Common myeloid progenitor, CD34-positive (primary cell): ENCODE measurements at regions not wholly inside any gene's neighbourhood (a gene's known extent, or its start where the extent isn't known, plus 50 kb on each side); places are given as distances from the start of the nearest gene placed in this dataset.

ENCODE experiments used
- CTCF ChIA-PET: fragments of 350-600 bp; sonication (Branson Sonifier 250); formaldehyde crosslinking; loops from one replicate; lab custom pipeline; 2021; ENCODE audit warnings: antibody characterized with exemption; lab: Charles Lee
- POLR2A ChIA-PET: fragments of 350-600 bp; sonication (Branson Sonifier 250); formaldehyde crosslinking; loops from one replicate; lab custom pipeline; 2021; ENCODE audit warnings: antibody characterized with exemption; lab: Charles Lee
- DNase-seq, 3 donors: peaks; one replicate each; pipeline versions ENCODE4 v3.0.0 to v3.0.0-alpha.2; 2013
- H3K27ac ChIP-seq, 2 experiments: 1 replicate in 1 of 2; 2 replicates in 1 of 2; pipeline ENCODE4 v1.7.0; 2013; ENCODE audit warnings: inconsistent platforms in 2 of 2, low read length in 2 of 2, mild to moderate bottlenecking in 2 of 2, low read depth in 1 of 2, moderate library complexity in 1 of 2; ENCODE audit not compliant: severe bottlenecking in 2 of 2, insufficient read depth in 1 of 2, poor library complexity in 1 of 2
- H3K27me3 ChIP-seq, 5 experiments: replicated peaks in 2 of 5; 1 replicate in 3 of 5; 2 replicates in 2 of 5; pipeline versions ENCODE4 v1.6.1 to v1.7.0; 2013; ENCODE audit warnings: low read length in 4 of 5, mild to moderate bottlenecking in 2 of 5, moderate library complexity in 2 of 5, inconsistent platforms in 1 of 5; ENCODE audit not compliant: insufficient read depth in 5 of 5, control insufficient read depth in 4 of 5
- H3K36me3 ChIP-seq, 4 experiments: 1 replicate in 2 of 4; 2 replicates in 2 of 4; pipeline versions ENCODE4 v1.6.1 to v1.7.0; 2013; ENCODE audit warnings: low read length in 3 of 4, control low read depth in 1 of 4, mild to moderate bottlenecking in 1 of 4; ENCODE audit not compliant: control insufficient read depth in 4 of 4, insufficient read depth in 4 of 4
- H3K4me1 ChIP-seq, 4 experiments: 1 replicate in 3 of 4; 2 replicates in 1 of 4; pipeline versions ENCODE4 v1.6.1 to v1.7.1; 2013; ENCODE audit warnings: low read length in 3 of 4, mild to moderate bottlenecking in 3 of 4, control low read depth in 1 of 4, inconsistent platforms in 1 of 4, moderate library complexity in 1 of 4; ENCODE audit not compliant: control insufficient read depth in 4 of 4, insufficient read depth in 4 of 4; ENCODE audit errors: control extremely low read depth in 1 of 4
- H3K4me3 ChIP-seq, 7 experiments: 1 replicate in 4 of 7; 2 replicates in 3 of 7; pipeline versions ENCODE4 v1.5.1 to v1.7.0; 2013; ENCODE audit warnings: mild to moderate bottlenecking in 7 of 7, low read length in 6 of 7, moderate library complexity in 6 of 7, inconsistent platforms in 2 of 7, low read depth in 2 of 7, control low read depth in 1 of 7; ENCODE audit not compliant: insufficient read depth in 4 of 7, control insufficient read depth in 1 of 7; ENCODE audit errors: extremely low read depth in 1 of 7
- H3K9me3 ChIP-seq, 5 experiments: 1 replicate in 4 of 5; 2 replicates in 1 of 5; pipeline versions ENCODE4 v1.6.1 to v1.7.1; 2013; ENCODE audit warnings: low read length in 4 of 5, mild to moderate bottlenecking in 2 of 5, inconsistent platforms in 1 of 5, low read depth in 1 of 5, moderate library complexity in 1 of 5; ENCODE audit not compliant: control insufficient read depth in 4 of 5, insufficient read depth in 2 of 5; ENCODE audit errors: control extremely low read depth in 1 of 5
- WGBS: methylation state at CpG from one replicate; pipeline ENCODE4 v1.1.5; 2013; ENCODE audit not compliant: insufficient coverage; 5-methylcytosine and 5-hydroxymethylcytosine counted together

GRCh38 chr5:86869268-86869667 is 251.5 kb downstream of the COX7C start:
- no peak overlapping the region for H3K4me3 ChIP-seq
- CTCF ChIA-PET, result interaction anchor here (1.3 kb wide), 1 partner anchor 11 kb away, joined by 4 read pairs; no protein-coding TSS in a partner anchor
- 83% methylated on average over 1 of the region's 2 CpGs for WGBS
- no peaks in the 10 kb centered on the region for H3K36me3 ChIP-seq
- H3K4me1 ChIP-seq, result no peaks in the 10 kb centered on the region
- H3K27me3 ChIP-seq, result peaks cover 0 to 3% (median 0%) of the 10 kb centered on the region in 5 experiments
- H3K9me3 ChIP-seq, result no peaks in the 10 kb centered on the region
- POLR2A ChIA-PET, result no interaction called here
- no peak overlapping the region for H3K27ac ChIP-seq
- no peak for DNase-seq

DNA sequence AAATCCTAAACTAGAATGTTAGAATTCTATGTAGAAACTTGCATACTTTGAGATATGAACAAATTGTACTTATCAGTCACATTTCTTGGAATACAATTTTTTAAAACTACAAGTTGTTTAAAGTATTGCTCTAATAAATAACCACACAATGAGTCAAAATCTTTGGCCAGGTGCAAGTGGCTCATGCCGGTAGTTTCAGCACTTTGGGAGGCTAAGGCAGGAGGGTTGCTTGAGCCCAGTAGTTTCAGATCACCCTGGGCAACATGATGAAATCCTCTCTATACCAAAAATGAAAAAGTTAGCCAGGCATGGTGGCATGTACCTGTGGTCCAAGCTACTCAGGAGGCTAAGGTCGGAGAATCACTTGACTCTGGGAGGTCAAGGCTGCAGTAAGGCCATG is 257.8 kb downstream of the COX7C start:
- no peak overlapping the region for H3K27ac ChIP-seq
- H3K27me3 ChIP-seq, result peaks cover 0 to 9% (median 0%) of the 10 kb centered on the region in 5 experiments
- POLR2A ChIA-PET, result no interaction called here
- H3K4me3 ChIP-seq, result no peak overlapping the region
- H3K4me1 ChIP-seq, result no peaks in the 10 kb centered on the region
- CTCF ChIA-PET, result no interaction called here
- H3K36me3 ChIP-seq, result no peaks in the 10 kb centered on the region
- no peak for DNase-seq
- no peaks in the 10 kb centered on the region for H3K9me3 ChIP-seq
- WGBS, result 100% methylated on average over 1 of the region's 2 CpGs

DNA sequence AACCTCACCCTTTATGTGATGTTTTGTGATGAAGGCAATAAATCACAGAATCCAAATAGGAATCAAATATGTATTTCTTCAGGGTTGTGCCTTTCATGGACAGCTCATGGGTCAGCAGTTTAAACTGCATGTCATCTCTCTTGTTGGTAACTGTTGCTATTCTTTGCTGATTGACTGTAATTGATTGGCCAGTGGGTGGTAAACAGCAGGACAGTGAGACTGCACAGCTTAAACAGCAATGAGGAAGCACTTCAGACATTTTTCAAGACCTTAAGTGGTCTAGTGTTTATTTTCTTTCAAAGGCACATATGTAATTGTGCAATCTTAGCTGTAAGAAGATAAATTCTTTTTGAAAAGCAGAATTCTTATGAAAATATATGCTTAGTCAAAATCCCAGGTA is 260.5 kb downstream of the COX7C start:
- POLR2A ChIA-PET, result no interaction called here
- Histone ChIP-seq H3K27ac (no peak overlapping the region), H3K36me3 (no peaks in the 10 kb centered on the region), H3K4me3 (no peak overlapping the region), H3K27me3 (peaks cover 0 to 9% (median 0%) of the 10 kb centered on the region in 5 experiments), H3K9me3 (no peaks in the 10 kb centered on the region), H3K4me1 (no peaks in the 10 kb centered on the region)
- DNase-seq, result no peak
- CTCF ChIA-PET, result interaction anchor here (0.8 kb wide), 1 partner anchor 10 kb away, joined by 3 read pairs; no protein-coding TSS in a partner anchor

DNA sequence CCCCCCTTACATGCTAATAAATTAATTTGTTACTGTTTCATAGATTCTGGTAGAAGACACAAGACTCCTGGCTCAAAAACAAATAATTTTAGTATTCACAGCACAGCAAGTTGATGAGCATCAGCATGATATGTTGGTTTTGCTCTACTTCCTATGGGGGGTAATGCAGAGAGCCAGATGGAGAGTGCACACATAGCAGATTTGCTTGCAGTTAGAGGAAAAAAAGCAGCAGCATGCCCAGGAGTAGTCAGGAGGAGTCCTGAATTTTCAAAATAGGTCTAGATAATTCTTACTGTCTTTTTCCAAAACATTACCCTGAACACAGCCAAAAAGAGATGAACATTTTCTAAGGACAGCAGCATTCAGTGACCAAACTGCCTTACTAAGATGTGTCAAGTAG is 261.3 kb downstream of the COX7C start:
- Histone ChIP-seq H3K27me3 (peaks cover 0 to 9% (median 0%) of the 10 kb centered on the region in 5 experiments), H3K36me3 (no peaks in the 10 kb centered on the region), H3K27ac (no peak overlapping the region), H3K4me1 (no peaks in the 10 kb centered on the region), H3K9me3 (no peaks in the 10 kb centered on the region), H3K4me3 (no peak overlapping the region)
- ChIA-PET CTCF (no interaction called here), POLR2A (no interaction called here)
- no peak for DNase-seq

DNA sequence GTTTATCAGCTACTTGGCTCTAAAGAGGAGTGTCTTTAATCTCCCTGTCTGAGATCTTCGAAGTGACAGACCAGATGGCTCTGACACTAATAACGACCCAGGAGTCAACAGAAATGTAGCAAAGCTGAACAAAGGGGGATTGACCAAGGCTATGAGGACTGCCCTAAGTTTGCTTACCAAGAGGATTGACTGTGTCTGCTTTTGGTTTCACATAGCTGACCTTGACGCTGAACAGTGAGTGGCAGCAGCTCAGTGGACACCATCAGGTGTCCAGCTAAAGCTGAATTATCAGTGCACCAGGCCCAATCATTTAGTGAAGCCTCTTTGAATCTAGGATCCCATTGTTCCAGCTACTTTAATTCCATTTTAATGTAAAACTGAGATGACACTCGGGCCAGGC is 262.6 kb downstream of the COX7C start:
- Histone ChIP-seq H3K27me3 (peaks cover 0 to 8% (median 2%) of the 10 kb centered on the region in 5 experiments), H3K27ac (no peak overlapping the region), H3K9me3 (no peaks in the 10 kb centered on the region), H3K36me3 (no peaks in the 10 kb centered on the region), H3K4me1 (no peaks in the 10 kb centered on the region), H3K4me3 (no peak overlapping the region)
- no peak for DNase-seq
- POLR2A ChIA-PET, result no interaction called here
- CTCF ChIA-PET, result interaction anchor here (0.7 to 1.8 kb wide), 9 partner anchors 11 to 520 kb away, joined by 3 to 14 read pairs (median 3); no protein-coding TSS in a partner anchor
- WGBS, result 78% methylated on average over 3 of the region's 4 CpGs

DNA sequence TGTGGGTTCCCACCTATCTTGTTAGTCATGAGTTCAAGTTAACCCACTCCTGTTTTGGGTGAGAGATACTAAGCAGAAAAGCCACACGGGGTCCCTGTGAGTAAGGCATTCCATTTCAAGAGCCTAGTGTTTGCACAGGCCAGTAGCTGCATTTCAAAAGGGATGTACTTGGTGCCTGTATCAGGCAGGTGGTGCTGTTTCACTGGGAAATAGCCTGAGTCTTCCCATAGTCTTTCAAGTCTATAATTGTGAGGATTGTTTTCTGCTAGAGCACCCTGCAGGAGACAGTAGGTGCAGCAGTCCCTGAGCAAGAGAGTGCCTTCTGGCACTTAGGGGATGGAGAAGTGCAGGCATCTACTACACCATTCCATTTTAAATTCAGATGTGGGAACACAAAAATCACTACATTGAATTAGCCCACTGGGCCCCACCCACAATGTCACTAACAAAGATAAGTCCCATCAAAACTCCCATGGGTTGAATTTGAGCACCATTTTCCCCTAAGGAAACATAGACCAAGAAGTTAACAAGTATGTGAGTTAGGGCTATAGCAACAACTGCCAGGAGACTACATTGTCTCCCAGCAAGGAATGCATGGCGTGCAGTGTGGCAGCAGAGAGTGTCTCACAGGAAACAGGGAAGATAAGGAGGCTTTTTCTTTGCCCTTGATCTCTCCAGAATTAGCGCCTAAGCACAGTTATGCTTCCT is 263.2 kb downstream of the COX7C start:
- Histone ChIP-seq H3K4me3 (no peak overlapping the region), H3K27ac (no peak overlapping the region), H3K36me3 (no peaks in the 10 kb centered on the region), H3K9me3 (no peaks in the 10 kb centered on the region), H3K4me1 (no peaks in the 10 kb centered on the region), H3K27me3 (peaks cover 0 to 4% (median 0%) of the 10 kb centered on the region in 5 experiments)
- WGBS, result 64% methylated on average over 3 of the region's 3 CpGs
- CTCF ChIA-PET, result interaction anchor here (0.7 to 1.8 kb wide), 9 partner anchors 12 to 520 kb away, joined by 3 to 14 read pairs (median 3); no protein-coding TSS in a partner anchor
- DNase-seq, result peak; percentile 71 to 84 (median 82)
- POLR2A ChIA-PET, result no interaction called here

DNA sequence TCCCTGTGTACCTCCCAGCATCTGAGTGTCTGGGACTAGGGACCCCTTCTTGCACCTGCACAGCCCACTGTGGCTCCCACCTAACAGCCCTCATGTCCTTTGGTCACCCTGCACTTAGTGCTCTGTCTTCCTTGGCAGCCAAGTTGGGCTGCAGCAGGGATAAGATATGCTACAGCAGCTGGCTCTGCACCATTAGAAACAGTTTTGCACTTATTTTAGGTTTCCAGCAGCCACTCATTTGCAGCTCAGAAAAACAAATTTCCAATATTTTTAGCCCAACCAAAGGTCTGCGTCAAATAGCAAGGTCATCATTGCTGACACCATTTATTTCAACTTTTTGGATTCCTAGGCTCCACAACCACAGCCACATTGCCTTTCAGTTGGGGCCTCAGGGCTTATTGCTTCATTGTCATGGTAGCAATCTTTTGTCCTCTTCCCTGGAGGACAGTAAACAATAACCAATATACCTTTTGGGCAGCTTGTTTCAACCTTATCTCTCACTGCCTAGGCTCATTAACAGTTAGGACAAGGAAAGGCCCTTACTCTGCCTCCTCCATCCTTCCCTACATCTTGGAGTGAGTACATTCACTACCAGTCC is 263.9 kb downstream of the COX7C start:
- DNase-seq, result no peak
- H3K4me3 ChIP-seq, result no peak overlapping the region
- ChIA-PET POLR2A (no interaction called here), CTCF (no interaction called here)
- WGBS, result 100% methylated on average over 1 of the region's 1 CpG
- no peaks in the 10 kb centered on the region for H3K9me3 ChIP-seq
- peaks cover 0 to 3% (median 0%) of the 10 kb centered on the region in 5 experiments for H3K27me3 ChIP-seq
- no peak overlapping the region for H3K27ac ChIP-seq
- H3K36me3 ChIP-seq, result no peaks in the 10 kb centered on the region
- H3K4me1 ChIP-seq, result no peaks in the 10 kb centered on the region
